Germinal center (tissue), 1 donor: ENCODE measurements at regions not wholly inside any gene's neighbourhood (a gene's known extent, or its start where the extent isn't known, plus 50 kb on each side); places are given as distances from the start of the nearest gene placed in this dataset.
"Not testable (repeated sequence)": the region's sequence is repeated elsewhere in the genome, so short reads cannot be mapped to it uniquely, and the experiment has no call there.

Experiments used
- DNase-seq: peaks from one replicate; pipeline ENCODE4 v3.0.0; 2012; ENCODE audit warnings: mixed read lengths, low spot score

DNA sequence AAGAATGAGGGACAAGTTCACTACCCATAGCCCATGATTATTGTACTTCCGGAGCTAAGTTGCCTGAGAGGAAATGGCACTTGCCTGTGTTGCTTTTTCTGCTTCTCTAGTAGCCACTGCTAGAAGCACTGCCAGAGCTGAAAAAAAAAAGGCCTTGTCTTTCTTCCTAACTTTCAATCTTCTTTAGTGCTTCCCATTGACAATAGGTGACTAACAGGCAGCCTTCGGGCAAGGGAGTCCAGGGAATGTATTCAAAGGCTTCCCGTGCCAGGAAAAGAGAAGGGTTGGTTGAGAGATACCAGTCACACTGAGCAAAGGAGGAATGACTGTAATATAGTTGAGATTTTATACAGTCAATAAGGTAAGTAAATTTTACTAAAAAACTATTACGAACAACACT lies 242.0 kb downstream of the CALCRL start:
- no peak for DNase-seq

DNA sequence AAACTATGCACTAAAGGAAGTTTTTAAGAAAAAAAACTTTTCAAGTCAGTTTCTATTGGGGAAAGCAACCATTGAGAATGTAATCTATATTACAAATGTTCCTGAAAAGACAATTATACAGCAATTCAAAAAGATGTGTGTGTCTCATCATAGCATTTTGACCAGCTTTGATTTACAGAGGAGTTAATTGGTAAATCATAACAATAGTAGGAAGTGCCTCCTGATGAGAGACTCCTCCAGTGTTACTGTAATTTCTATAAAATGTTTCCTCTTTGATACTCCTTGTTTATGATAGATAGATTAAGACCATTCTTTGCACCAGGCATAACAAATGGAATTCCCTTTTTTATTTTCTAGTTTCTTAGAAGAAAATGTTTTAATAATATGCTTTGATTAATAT lies 249.9 kb downstream of the CALCRL start:
- DNase-seq = no peak

DNA sequence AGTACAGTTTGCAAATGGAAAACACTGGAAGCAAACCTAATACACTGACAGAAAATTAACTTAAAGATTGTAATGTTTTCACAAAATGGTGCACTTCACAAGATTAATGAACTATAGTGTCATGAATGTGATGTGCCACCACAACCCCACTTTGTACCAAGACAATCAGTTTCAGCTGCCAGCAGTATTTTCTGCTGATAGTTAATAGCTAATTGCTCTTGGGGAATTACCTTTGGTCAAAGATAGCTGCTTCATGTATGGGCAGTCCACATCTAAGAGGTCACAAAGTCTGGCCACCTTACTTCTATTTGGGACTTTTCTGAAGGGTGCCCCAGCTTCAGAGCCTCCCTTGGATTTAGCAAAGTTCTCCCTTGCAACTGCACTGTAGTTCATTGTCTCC lies 254.0 kb downstream of the CALCRL start:
- no peak for DNase-seq

DNA sequence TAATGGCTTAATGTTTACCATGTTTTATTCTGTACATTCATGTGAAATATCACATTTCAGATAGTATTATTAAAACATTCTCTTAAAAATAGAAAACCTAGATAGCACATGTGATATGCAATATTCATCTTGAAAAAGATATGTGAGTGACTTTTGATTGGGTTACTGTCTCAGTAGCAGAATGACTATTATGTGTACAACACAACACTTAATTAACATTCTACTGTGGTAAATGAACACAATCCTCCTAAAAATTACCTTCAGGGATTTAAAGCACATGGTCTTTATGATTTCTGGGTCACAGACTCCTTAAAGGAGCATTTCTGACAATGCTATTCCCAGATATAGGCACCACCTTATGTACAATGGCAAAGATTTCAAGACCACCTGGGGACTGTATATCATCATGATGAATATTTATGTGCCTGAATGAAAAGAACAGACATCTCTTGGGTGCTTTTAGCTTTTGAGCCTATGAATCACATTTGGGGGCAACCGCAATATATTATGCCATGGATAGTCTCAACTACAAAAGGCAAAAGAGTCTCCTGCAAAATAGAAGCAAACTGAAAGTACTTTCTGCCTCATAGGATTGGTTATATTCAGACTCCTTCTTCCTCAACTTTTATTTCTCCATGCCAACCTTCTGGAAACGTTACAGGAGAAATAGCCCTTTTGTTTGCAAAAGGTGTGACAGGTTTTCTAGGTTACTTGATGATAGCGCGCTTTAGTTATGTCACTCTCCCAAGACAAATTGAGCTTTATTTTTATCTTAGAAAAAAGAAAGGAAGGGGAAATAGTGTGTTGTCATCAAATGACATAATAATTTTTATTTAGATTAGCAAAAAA lies 259.0 kb downstream of the CALCRL start:
- no peak for DNase-seq

DNA sequence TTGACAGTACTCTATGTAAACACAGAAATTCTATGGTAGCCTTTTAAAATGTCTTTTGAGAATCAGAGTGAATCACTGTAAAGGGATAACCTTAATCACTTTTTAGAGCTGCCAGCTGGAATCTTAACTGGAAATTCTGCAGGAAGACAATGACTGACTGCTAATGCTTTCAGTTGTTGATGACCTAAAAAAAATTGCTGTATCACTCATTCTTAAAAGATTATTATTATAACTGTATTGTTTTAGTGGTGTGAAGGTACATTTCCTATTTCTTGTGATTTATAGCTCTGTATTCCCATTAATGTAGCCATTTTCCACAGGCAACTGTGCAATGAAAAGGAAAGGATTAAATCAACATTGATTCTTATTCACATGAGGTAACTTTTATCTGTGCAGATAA lies 260.5 kb downstream of the CALCRL start:
- DNase-seq = no peak

GRCh38 chr2:187180529-187180928 lies 267.5 kb downstream of the CALCRL start:
- no peak for DNase-seq

DNA sequence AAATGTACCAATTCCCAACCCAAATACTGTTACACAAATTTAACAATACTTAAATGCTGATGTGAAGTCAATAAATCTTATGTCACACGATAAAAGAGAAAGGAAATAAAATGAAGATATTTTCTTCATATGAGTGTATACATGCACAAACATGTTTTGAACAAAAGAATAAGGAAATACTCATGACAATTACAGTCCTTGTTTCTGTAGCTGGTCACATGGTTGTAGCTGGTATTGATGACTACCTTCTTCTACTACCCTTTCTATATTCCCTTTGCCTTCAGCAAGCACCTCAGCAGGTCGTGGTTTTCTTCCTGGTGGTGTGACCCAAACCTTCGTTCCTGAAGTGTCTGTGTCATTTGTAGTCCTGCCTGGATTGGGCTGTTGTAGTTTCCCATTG lies 269.2 kb downstream of the CALCRL start:
- DNase-seq = not testable (repeated sequence)

DNA sequence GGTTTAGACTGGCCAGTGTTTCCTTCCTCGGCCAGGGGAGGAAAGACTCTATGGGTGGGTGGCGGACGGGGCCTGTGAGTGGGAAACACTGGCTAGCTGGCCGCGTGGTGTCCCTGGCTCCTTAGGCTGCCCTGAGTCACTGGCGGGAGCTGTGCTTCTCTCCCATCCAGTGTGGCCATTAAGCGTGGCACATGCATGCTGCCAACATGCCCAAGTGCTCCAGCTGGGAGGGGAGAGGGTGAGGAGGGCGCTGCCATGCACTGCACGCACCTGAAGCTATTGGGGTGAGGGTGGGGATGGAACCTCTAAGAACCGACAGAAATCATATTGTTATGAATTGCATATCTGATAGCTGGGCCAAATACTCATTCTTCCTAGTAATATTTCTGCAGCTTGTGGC lies 270.8 kb downstream of the CALCRL start:
- DNase-seq = no peak

DNA sequence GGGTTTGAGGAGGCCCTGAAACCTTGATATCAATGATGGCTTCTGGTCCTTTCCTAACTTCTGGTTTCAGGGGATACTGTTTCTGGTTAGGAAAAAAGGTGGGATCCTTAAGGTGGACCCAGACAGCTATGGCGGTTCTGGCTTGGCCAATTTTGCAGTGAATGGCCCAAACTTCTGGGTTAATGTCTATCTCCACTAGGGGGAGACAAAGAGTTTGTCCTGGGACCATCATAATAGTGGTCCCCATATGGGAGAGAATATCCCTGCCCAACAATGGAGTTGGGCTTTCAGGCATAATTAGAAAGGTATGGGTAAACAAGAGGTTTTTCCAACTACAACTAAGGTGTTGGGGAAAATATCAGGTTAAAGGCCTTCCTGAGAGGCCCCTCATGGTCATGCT lies 273.5 kb downstream of the CALCRL start:
- DNase-seq = peak; percentile 16

DNA sequence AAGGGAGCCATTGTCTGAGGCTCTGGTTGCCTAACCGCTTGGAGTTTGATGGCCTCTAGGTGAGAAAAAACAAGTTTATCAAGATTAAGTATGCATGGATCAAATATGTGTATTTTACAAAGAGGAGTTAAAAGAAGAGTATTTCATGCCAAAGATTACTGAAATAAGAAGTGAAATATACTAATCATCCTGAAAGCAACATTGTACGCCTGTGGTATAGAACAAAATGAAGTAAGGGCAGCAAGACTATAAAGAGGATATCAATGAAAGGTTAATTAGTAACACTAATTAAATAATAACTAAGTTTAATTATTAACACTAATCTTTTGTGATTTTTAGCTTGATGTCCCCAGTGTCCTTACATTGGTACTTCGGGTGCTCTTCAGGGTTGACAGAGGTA lies 276.7 kb downstream of the CALCRL start:
- no peak for DNase-seq

DNA sequence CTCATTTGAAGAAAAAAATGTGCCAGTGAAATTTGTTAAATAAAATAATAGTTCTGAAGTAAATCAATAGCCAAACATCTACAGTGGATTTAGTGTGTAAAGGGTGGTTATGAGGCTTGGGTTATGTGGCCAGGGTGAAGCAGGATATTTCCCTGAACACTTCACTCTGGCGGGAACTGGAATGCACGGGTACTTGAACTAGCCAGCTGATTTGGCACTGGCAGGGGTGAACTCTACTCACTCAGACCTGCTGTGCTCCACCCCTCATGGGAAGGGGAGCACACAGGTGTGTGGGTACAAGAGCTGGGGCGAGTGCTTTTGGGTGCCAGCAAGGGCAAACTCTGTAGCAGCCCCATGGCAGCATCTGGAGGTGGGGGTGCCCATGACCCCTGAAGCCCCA lies 278.2 kb downstream of the CALCRL start:
- DNase-seq = no peak

- no peak for DNase-seq
Measured at GRCh38 chr2:187168720-187169713, 279.0 kb downstream of the CALCRL start.

- no peak for DNase-seq
Measured at GRCh38 chr2:187167491-187167890, 280.6 kb downstream of the CALCRL start.

GRCh38 chr2:187165936-187166610 lies 282.0 kb downstream of the CALCRL start:
- DNase-seq = no peak

GRCh38 chr2:187158452-187158851 lies 289.6 kb downstream of the CALCRL start:
- no peak for DNase-seq

DNA sequence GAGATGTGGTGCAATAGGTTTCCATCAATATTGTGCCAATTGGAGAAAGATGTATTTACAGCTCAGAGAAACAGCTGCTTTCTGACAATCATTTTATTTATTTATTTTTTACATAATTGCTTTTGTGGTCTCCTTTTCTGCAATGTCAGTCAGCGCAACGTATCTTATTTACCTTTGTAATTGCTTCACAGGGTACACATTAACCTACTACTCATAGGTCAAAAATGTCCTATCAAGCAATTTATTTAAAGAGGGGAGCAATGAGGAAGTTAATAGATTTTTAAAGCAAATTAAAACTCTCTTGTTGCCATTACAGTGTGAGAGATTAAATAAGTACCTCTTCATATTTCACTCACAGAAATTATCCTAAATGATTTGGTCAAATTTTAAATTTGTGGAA lies 291.0 kb downstream of the CALCRL start:
- DNase-seq = no peak

- no peak for DNase-seq
Measured at GRCh38 chr2:187155476-187155875, 292.6 kb downstream of the CALCRL start.

DNA sequence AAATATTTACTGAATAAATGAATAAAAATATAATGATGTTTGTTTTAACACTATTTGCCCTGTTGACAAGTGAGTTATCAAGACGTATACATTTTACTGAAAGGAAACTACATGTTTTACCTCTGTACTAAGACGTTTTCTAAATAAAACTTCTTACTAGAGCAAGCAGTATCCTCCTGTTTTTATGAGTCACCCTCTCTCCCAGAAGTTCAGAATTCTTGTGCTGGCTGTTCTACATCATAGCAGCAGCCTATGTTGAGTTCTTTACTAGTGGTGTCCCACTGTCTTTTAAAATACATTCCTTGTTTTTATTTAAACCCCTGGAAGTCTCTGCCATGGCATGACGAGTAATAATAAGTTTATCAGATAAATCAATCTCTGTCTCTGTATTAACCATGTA lies 297.4 kb downstream of the CALCRL start:
- DNase-seq = no peak

DNA sequence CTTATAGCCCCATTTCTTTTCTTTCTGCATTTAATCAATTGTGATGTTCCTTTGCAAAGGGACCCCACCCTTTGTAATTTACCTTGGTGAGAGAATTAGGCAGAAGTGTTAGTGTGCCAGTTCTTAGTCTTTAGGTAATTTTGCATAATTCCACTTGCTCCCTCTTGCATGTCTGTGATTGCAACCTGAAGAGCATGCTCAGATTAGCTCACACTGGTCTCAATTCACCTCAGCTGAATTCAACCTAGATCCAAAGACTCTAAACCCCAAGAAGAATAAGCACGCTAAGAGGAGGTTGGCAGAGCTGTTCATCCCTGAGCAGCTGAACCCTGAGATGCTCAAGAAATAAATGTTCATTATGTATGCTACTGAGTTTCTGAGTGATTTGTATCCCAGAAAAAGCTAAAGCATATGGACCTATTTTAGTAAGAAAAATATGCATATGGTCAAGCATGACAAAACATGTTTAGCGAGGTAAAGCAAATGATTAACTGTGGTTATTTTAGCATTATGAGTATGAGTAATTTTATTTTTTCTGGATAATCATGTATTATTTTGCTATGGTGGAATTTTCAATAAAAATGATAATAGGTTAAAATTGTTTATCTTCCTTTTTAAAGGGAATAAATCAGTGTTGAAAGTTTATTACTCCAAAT lies 299.2 kb upstream of the ZSWIM2 start:
- DNase-seq = no peak

DNA sequence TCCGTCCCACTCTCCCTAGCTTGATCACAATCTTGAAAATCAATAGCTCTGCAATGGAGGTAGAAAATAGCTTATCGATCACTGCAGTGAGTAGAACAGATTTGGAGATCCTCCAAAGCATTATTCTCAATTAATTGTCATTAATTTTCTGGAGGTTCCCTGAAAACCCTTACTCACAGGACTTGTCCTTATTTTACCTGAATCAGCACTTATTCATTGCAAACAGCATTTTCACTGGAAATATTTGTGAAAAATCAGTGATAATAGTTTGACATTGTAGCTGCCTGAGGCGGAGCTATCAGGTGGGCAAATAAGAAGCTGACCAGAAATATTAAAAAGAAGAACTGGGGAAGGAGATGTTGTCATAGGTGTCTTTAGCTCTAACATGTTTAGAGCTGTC lies 294.6 kb upstream of the ZSWIM2 start:
- no peak for DNase-seq

DNA sequence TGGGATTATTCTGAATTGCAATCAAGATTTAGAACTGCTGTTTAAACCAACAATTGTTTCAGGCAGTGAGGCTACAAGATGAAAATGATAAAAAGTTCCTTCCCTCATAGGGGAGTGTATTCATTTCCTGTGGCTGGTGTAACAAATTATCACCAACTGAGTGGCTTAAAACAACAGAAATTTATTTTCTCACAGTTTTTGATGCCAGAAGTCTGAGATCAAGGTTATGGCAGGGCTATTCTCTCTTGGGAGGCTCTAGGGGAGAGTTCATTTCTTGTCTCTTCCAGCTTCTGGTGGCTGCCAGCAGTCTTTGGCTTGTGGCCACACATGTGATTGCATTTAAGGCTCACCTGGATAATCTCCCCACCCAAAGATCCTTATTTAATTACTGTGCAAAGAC lies 290.5 kb upstream of the ZSWIM2 start:
- DNase-seq = no peak

GRCh38 chr2:187138265-187138664 lies 289.3 kb upstream of the ZSWIM2 start:
- no peak for DNase-seq
